B cell (primary cell): ENCODE measurements at regions not wholly inside any gene's neighbourhood (a gene's known extent, or its start where the extent isn't known, plus 50 kb on each side); places are given as distances from the start of the nearest gene placed in this dataset.

Source experiments
- CTCF ChIP-seq: fragments of 200-600 bp; IDR thresholded peaks from one replicate; pipeline ENCODE4 v1.8.0; 2022; ENCODE audit warnings: antibody characterized with exemption, mild to moderate bottlenecking
- EZH2 ChIP-seq: IDR thresholded peaks from 2 replicates; pipeline ENCODE4 v1.6.1; 2012; ENCODE audit warnings: borderline replicate concordance, low read depth, mild to moderate bottlenecking, moderate library complexity, low read length; ENCODE audit not compliant: insufficient read depth, poor library complexity, severe bottlenecking

- TF ChIP-seq CTCF (no peak), EZH2 (no peak)
Observed at GRCh38 chr12:43057566-43057965, 468.0 kb upstream of the PRICKLE1 start.
